ENCODE measurements at regions not wholly inside any gene's neighbourhood (a gene's known extent, or its start where the extent isn't known, plus 50 kb on each side); places are given as distances from the start of the nearest gene placed in this dataset.

- ChIA-PET POLR2A (no interaction called here), CTCF (no interaction called here)
- intact Hi-C loops (cut with DNase I, micrococcal nuclease): no loop called here
- no peak for ATAC-seq (ENCODE audit: poor library complexity)
- no peak overlapping the region for H3K4me3 Mint-ChIP-seq
- peaks cover 0 to 14% of the 10 kb centered on the region in 2 experiments for H3K9me3 ChIP-seq (ENCODE audit: control insufficient read depth in 1 of 2, insufficient read depth in 1 of 2, low read length in 2 of 2)
- no peak for DNase-seq
- H3K36me3 ChIP-seq (ENCODE audit: insufficient read depth, low read length): no peaks in the 10 kb centered on the region
- H3K36me3 Mint-ChIP-seq (ENCODE audit: low read depth): no peaks in the 10 kb centered on the region
- H3K27ac ChIP-seq (ENCODE audit: low read depth in 1 of 2, low read length in 2 of 2): no peak overlapping the region
- H3K4me1 Mint-ChIP-seq (ENCODE audit: low read depth): no peaks in the 10 kb centered on the region
- H3K27ac Mint-ChIP-seq: no peak overlapping the region
- H3K4me1 ChIP-seq (ENCODE audit: insufficient read depth, low read length): no peaks in the 10 kb centered on the region
- H3K27me3 Mint-ChIP-seq: no peaks in the 10 kb centered on the region
- H3K9me3 Mint-ChIP-seq: no peaks in the 10 kb centered on the region
- H3K27me3 ChIP-seq (ENCODE audit: control insufficient read depth in 1 of 2, insufficient read depth in 2 of 2, low read length in 2 of 2): no peaks in the 10 kb centered on the region
- no peak for TF ChIP-seq CTCF (IDR thresholded peaks at IDR 0.05)
- no peak overlapping the region for H3K4me3 ChIP-seq (ENCODE audit: low read length)
Observed at GRCh38 chr4:35541146-35541887, 703.0 kb downstream of the ARAP2 start.

- no peak overlapping the region for H3K4me3 Mint-ChIP-seq
Observed at GRCh38 chr4:35541888-35542213, 702.5 kb downstream of the ARAP2 start.

GRCh38 chr4:35548921-35549320 lies 695.4 kb downstream of the ARAP2 start:
- DNase-seq (no peak), ATAC-seq (ENCODE audit: poor library complexity) (no peak)
- no peaks in the 10 kb centered on the region for H3K27me3 Mint-ChIP-seq
- Histone ChIP-seq H3K36me3 (ENCODE audit: insufficient read depth, low read length) (no peaks in the 10 kb centered on the region), H3K9me3 (ENCODE audit: control insufficient read depth in 1 of 2, insufficient read depth in 1 of 2, low read length in 2 of 2) (peaks cover 0 to under 1% of the 10 kb centered on the region in 2 experiments), H3K27me3 (ENCODE audit: control insufficient read depth in 1 of 2, insufficient read depth in 2 of 2, low read length in 2 of 2) (no peaks in the 10 kb centered on the region), H3K4me3 (ENCODE audit: low read length) (no peak overlapping the region), H3K4me1 (ENCODE audit: insufficient read depth, low read length) (no peaks in the 10 kb centered on the region), H3K27ac (ENCODE audit: low read depth in 1 of 2, low read length in 2 of 2) (no peak overlapping the region)
- intact Hi-C loops (cut with DNase I, micrococcal nuclease): no loop called here
- no peak for TF ChIP-seq CTCF (IDR thresholded peaks at IDR 0.05)
- ChIA-PET CTCF (no interaction called here), POLR2A (no interaction called here)
- no peak overlapping the region for H3K27ac Mint-ChIP-seq
- no peak overlapping the region for H3K4me3 Mint-ChIP-seq
- no peaks in the 10 kb centered on the region for H3K36me3 Mint-ChIP-seq (ENCODE audit: low read depth)
- H3K4me1 Mint-ChIP-seq (ENCODE audit: low read depth): no peaks in the 10 kb centered on the region
- H3K9me3 Mint-ChIP-seq: peaks cover 5% of the 10 kb centered on the region

More at GRCh38 chr4:35541888-35542213, 702.5 kb downstream of the ARAP2 start:
- no peak for DNase-seq
- no peak for ATAC-seq (ENCODE audit: poor library complexity)
- Mint-ChIP-seq H3K27ac (no peak overlapping the region), H3K9me3 (no peaks in the 10 kb centered on the region), H3K4me1 (ENCODE audit: low read depth) (no peaks in the 10 kb centered on the region), H3K27me3 (no peaks in the 10 kb centered on the region), H3K36me3 (ENCODE audit: low read depth) (no peaks in the 10 kb centered on the region)
- CTCF ChIA-PET: no interaction called here
- Histone ChIP-seq H3K36me3 (ENCODE audit: insufficient read depth, low read length) (no peaks in the 10 kb centered on the region), H3K27ac (ENCODE audit: low read depth in 1 of 2, low read length in 2 of 2) (no peak overlapping the region), H3K27me3 (ENCODE audit: control insufficient read depth in 1 of 2, insufficient read depth in 2 of 2, low read length in 2 of 2) (no peaks in the 10 kb centered on the region), H3K4me3 (ENCODE audit: low read length) (no peak overlapping the region), H3K9me3 (ENCODE audit: control insufficient read depth in 1 of 2, insufficient read depth in 1 of 2, low read length in 2 of 2) (peaks cover 0 to 14% of the 10 kb centered on the region in 2 experiments), H3K4me1 (ENCODE audit: insufficient read depth, low read length) (no peaks in the 10 kb centered on the region)
- intact Hi-C loops (cut with DNase I, micrococcal nuclease): no loop called here
- TF ChIP-seq CTCF (IDR thresholded peaks at IDR 0.05): no peak
- POLR2A ChIA-PET: no interaction called here
